Esophagus squamous epithelium (tissue), 5 donors: ENCODE measurements at regions not wholly inside any gene's neighbourhood (a gene's known extent, or its start where the extent isn't known, plus 50 kb on each side); places are given as distances from the start of the nearest gene placed in this dataset.

Experiments used
- DNase-seq: peaks from one replicate; lab custom pipeline; 2025; lab: John Stamatoyannopoulos, UW
- H3K27ac ChIP-seq, 4 donors: fragments of 200-600 bp; sonication (generic); one replicate each; pipeline ENCODE4 v1.5.1; 2016 to 2019; ENCODE audit warnings: mild to moderate bottlenecking in 1 of 4
- H3K27me3 ChIP-seq, 4 donors: fragments of 200-600 bp; sonication (generic); 1 replicate in 3 of 4; 2 replicates in 1 of 4; pipeline versions ENCODE4 v1.5.1 to v1.6.0; 2017 to 2021; ENCODE audit warnings: antibody characterized with exemption in 1 of 4
- H3K36me3 ChIP-seq, 3 donors: fragments of 200-600 bp; sonication (generic); one replicate each; pipeline ENCODE4 v1.5.1; 2016 to 2019
- H3K4me1 ChIP-seq, 3 donors: fragments of 200-600 bp; sonication (generic); one replicate each; pipeline ENCODE4 v1.5.1; 2017 to 2019
- H3K4me3 ChIP-seq, 4 donors: fragments of 200-600 bp; sonication (generic); 1 replicate in 3 of 4; 2 replicates in 1 of 4; pipeline ENCODE4 v1.5.1; 2016 to 2019; ENCODE audit warnings: mild to moderate bottlenecking in 2 of 4, moderate library complexity in 1 of 4
- H3K9me3 ChIP-seq, 3 donors: fragments of 200-600 bp; sonication (generic); one replicate each; pipeline ENCODE4 v1.5.1; 2016 to 2019
- CTCF ChIP-seq, 6 experiments: fragments of 450-650 bp in 4 of 6; fragments of 200-600 bp in 2 of 6; sonication (generic) in 2 of 6; IDR thresholded peaks; one replicate each; pipeline ENCODE4 v1.5.1; 2016 to 2019; ENCODE audit warnings: antibody characterized with exemption in 6 of 6, mild to moderate bottlenecking in 4 of 6, moderate library complexity in 4 of 6
- POLR2A ChIP-seq, 4 donors: fragments of 450-650 bp; IDR thresholded peaks; one replicate each; pipeline ENCODE4 v1.6.1; 2017; ENCODE audit warnings: antibody characterized with exemption in 4 of 4, mild to moderate bottlenecking in 4 of 4, moderate library complexity in 3 of 4
- WGBS, 2 donors: methylation state at CpG; one replicate each; pipeline ENCODE4 v1.1.5; 2018; 5-methylcytosine and 5-hydroxymethylcytosine counted together
- intact Hi-C: fragments of 100-400 bp; cut with DNase I; formaldehyde crosslinking; loops from one replicate; pipeline ENCODE4 v1.15.0; 2022
- donor health status: DM: yes; HTN: yes; CAD: no.

- no peak for DNase-seq
- H3K4me3 ChIP-seq: no peak overlapping the region
- no peaks in the 10 kb centered on the region for H3K9me3 ChIP-seq
- no peak overlapping the region for H3K27ac ChIP-seq
- no peaks in the 10 kb centered on the region for H3K36me3 ChIP-seq
- intact Hi-C loops: no loop called here
- no peaks in the 10 kb centered on the region for H3K4me1 ChIP-seq
- H3K27me3 ChIP-seq: no peaks in the 10 kb centered on the region
- 90 to 100% methylated on average over 1 of the region's 1 CpG for WGBS, 2 donors
- TF ChIP-seq POLR2A (IDR thresholded peaks at IDR 0.05) (no peak), CTCF (IDR thresholded peaks at IDR 0.05) (no peak)
Measured at GRCh38 chr2:188051706-188052105, 240.0 kb upstream of the GULP1 start.

- H3K27ac ChIP-seq: no peak overlapping the region
- TF ChIP-seq POLR2A (IDR thresholded peaks at IDR 0.05) (no peak), CTCF (IDR thresholded peaks at IDR 0.05) (no peak)
- no peak overlapping the region for H3K4me3 ChIP-seq
- no peaks in the 10 kb centered on the region for H3K27me3 ChIP-seq
- no peaks in the 10 kb centered on the region for H3K4me1 ChIP-seq
- intact Hi-C loops: no loop called here
- WGBS, 2 donors: 74 to 77% methylated on average over 6 of the region's 6 CpGs
- no peaks in the 10 kb centered on the region for H3K36me3 ChIP-seq
- DNase-seq: no peak
- H3K9me3 ChIP-seq: no peaks in the 10 kb centered on the region
Measured at GRCh38 chr2:188065386-188065785, 226.3 kb upstream of the GULP1 start.

- no peaks in the 10 kb centered on the region for H3K4me1 ChIP-seq
- no peak for TF ChIP-seq CTCF (IDR thresholded peaks at IDR 0.05)
- TF ChIP-seq POLR2A (IDR thresholded peaks at IDR 0.05): no peak
- H3K36me3 ChIP-seq: no peaks in the 10 kb centered on the region
- H3K9me3 ChIP-seq: peaks cover 0 to 6% (median 0%) of the 10 kb centered on the region in 3 donors
- no peaks in the 10 kb centered on the region for H3K27me3 ChIP-seq
- no peak overlapping the region for H3K27ac ChIP-seq
- intact Hi-C loops: no loop called here
- 48 to 56% methylated on average over 5 of the region's 5 CpGs for WGBS, 2 donors
- no peak for DNase-seq
- H3K4me3 ChIP-seq: no peak overlapping the region
Measured at GRCh38 chr2:188068093-188068492, 223.6 kb upstream of the GULP1 start.

GRCh38 chr2:188076149-188077056, 215.3 kb upstream of the GULP1 start:
- Histone ChIP-seq H3K4me3 (no peak overlapping the region), H3K4me1 (no peaks in the 10 kb centered on the region), H3K36me3 (no peaks in the 10 kb centered on the region), H3K9me3 (peaks cover 0 to 19% (median 0%) of the 10 kb centered on the region in 3 donors), H3K27me3 (no peaks in the 10 kb centered on the region), H3K27ac (no peak overlapping the region)
- intact Hi-C loops: no loop called here
- DNase-seq: no peak
- WGBS, 2 donors: 33 to 34% methylated on average over 2 of the region's 2 CpGs
- TF ChIP-seq POLR2A (IDR thresholded peaks at IDR 0.05) (no peak), CTCF (IDR thresholded peaks at IDR 0.05) (no peak)

- DNase-seq: no peak
- Histone ChIP-seq H3K27me3 (no peaks in the 10 kb centered on the region), H3K36me3 (no peaks in the 10 kb centered on the region), H3K4me1 (no peaks in the 10 kb centered on the region), H3K4me3 (no peak overlapping the region), H3K9me3 (peaks cover 0 to 14% (median 0%) of the 10 kb centered on the region in 3 donors), H3K27ac (no peak overlapping the region)
- TF ChIP-seq POLR2A (IDR thresholded peaks at IDR 0.05) (no peak), CTCF (IDR thresholded peaks at IDR 0.05) (no peak)
- intact Hi-C loops: no loop called here
Measured at GRCh38 chr2:188077757-188078156, 213.9 kb upstream of the GULP1 start.
